ENCODE measurements at regions not wholly inside any gene's neighbourhood (a gene's known extent, or its start where the extent isn't known, plus 50 kb on each side); places are given as distances from the start of the nearest gene placed in this dataset.

GRCh38 chr7:51621956-51622355, 305.3 kb upstream of the COBL start:
- DNase-seq (no peak), ATAC-seq (no peak)
- intact Hi-C loops (cut with DNase I), result no loop called here
- H3K4me1 ChIP-seq, result no peaks in the 10 kb centered on the region
- peaks cover 0 to 2% (median 0%) of the 10 kb centered on the region in 7 donors for H3K27me3 ChIP-seq
- WGBS, 2 donors, result 77 to 79% methylated on average over 2 of the region's 2 CpGs
- H3K36me3 ChIP-seq, result no peaks in the 10 kb centered on the region
- no peak overlapping the region for H3K4me3 ChIP-seq
- H3K9me3 ChIP-seq, result peaks cover 0 to 11% (median 0%) of the 10 kb centered on the region in 11 donors
- TF ChIP-seq CTCF (IDR thresholded peaks at IDR 0.05), result no peak
- H3K27ac ChIP-seq, result no peak overlapping the region

- peaks cover 0 to 11% (median 0%) of the 10 kb centered on the region in 11 donors for H3K9me3 ChIP-seq
- no peaks in the 10 kb centered on the region for H3K27me3 ChIP-seq
- DNase-seq, result no peak
- H3K4me3 ChIP-seq, result no peak overlapping the region
- no peak for ATAC-seq
- no peak for TF ChIP-seq CTCF (IDR thresholded peaks at IDR 0.05)
- intact Hi-C loops (cut with DNase I), result no loop called here
- 58 to 60% methylated on average over 5 of the region's 5 CpGs for WGBS, 2 donors
- H3K4me1 ChIP-seq, result no peaks in the 10 kb centered on the region
- no peaks in the 10 kb centered on the region for H3K36me3 ChIP-seq
- no peak overlapping the region for H3K27ac ChIP-seq
These were observed 304.1 kb upstream of the COBL start for GRCh38 chr7:51620706-51621105.

- Histone ChIP-seq H3K27me3 (no peaks in the 10 kb centered on the region), H3K36me3 (no peaks in the 10 kb centered on the region), H3K4me1 (peaks cover 0 to 6% (median 0%) of the 10 kb centered on the region in 9 donors), H3K27ac (no peak overlapping the region), H3K4me3 (no peak overlapping the region), H3K9me3 (peaks cover 0 to 11% (median 0%) of the 10 kb centered on the region in 11 donors)
- WGBS, 2 donors, result 78% methylated on average over 3 of the region's 3 CpGs
- DNase-seq (no peak), ATAC-seq (no peak)
- no peak for TF ChIP-seq CTCF (IDR thresholded peaks at IDR 0.05)
- intact Hi-C loops (cut with DNase I), result no loop called here
These were observed 303.3 kb upstream of the COBL start for GRCh38 chr7:51619880-51620279.

DNA sequence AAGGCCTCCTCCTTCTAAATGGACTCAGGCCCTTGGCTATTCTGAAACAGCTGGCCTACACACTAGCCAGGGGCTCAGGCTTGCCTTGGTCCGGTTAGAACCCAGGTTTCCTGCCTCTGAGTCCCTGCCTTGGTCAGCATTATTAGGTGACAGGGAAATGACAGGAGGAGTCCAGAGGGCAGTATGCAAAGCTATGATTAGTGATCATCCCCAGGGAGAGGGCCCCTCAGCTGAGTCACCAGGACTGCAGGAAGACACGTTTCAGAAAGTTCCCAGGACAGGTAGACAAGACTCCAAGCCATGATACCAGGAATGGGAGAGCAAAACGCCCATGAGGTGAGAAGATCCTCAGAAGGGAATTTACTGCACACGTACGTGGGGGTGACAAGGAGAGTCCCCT, 301.1 kb upstream of the COBL start:
- no peak for TF ChIP-seq CTCF (IDR thresholded peaks at IDR 0.05)
- peaks cover 0 to 2% (median 0%) of the 10 kb centered on the region in 11 donors for H3K9me3 ChIP-seq
- no peaks in the 10 kb centered on the region for H3K27me3 ChIP-seq
- H3K27ac ChIP-seq, result no peak overlapping the region
- H3K4me1 ChIP-seq, result peaks cover 0 to 10% (median 0%) of the 10 kb centered on the region in 9 donors
- DNase-seq (no peak), ATAC-seq (no peak)
- H3K36me3 ChIP-seq, result no peaks in the 10 kb centered on the region
- 66 to 67% methylated on average over 5 of the region's 5 CpGs for WGBS, 2 donors
- H3K4me3 ChIP-seq, result no peak overlapping the region
- intact Hi-C loops (cut with DNase I), result loop anchor here in 1 of 10 donors (1.0 kb wide), 1 partner anchor 29 kb away; no protein-coding TSS in a partner anchor

Measured in heart right ventricle (tissue), 16 donors.